ENCODE measurements at regions not wholly inside any gene's neighbourhood (a gene's known extent, or its start where the extent isn't known, plus 50 kb on each side); places are given as distances from the start of the nearest gene placed in this dataset.

DNA sequence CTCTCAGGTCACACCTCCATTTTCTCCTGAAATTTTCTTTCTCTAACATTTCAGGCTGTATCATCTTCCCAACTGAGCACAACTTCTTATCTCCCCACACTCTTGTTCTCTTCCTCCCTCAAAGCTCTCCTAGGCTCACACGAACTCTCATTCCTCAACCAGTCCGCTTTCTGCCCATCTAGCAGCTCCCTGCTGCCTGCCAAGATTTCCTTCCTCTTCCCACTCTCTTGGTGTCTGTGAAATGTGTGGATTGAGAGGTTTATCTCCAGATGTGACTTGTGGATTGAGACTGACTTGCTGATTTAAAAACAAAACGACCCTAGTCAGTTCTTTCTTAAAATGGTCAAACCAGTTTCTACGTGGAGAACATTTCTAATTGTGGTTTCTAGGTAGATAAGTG is 106.3 kb downstream of the MTNR1B start:
- no peak for DNase-seq (ENCODE audit: low spot score)

DNA sequence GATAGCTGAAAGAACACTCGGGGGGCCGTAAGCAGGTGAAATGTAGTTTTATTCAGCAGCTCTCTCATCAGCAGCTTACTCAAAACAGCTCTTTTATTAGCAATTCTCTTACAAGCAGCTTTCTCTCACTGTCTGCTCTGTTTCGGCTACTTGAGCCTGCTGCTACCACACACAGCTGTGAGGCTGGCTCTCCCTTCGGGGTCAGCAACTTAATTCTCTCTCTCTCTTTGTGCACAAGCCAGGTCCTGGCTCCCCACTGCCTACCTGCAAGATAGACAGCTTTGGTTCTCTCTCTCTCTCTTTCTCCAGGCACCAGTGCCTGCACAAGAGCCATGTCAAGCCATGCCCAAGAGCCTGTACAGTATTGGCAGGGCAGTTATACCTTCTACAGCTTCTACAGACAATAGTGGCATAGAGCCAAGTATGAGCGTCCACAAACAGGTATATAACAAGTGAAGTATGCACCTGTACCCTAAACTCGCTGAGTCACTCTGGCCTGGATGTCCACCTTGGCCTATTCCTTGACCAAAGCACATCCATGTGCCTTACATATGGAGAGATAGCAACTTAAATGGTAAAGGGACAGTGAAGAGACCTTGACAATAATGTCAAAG is 110.8 kb downstream of the MTNR1B start:
- no peak for DNase-seq (ENCODE audit: low spot score)

DNA sequence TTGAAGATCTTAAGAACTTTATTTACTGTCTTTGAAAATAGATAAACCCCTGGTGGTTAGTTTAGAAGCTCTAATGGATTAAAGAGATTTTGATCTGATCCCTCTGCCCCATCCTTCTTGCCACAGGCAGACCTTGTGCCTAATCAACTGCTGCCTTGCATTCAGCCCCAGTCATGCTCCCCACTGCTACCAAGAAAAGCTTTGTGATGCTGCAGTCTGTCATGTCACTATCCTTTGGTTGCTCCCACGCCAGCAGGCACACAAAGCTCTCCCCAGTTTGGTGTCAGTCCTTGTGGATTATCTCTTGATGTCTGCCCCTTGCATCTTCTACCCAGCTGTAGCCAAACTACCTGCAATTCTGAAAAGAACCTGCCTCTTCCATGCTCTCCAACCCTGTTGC is 112.2 kb downstream of the MTNR1B start:
- no peak for DNase-seq (ENCODE audit: low spot score)

DNA sequence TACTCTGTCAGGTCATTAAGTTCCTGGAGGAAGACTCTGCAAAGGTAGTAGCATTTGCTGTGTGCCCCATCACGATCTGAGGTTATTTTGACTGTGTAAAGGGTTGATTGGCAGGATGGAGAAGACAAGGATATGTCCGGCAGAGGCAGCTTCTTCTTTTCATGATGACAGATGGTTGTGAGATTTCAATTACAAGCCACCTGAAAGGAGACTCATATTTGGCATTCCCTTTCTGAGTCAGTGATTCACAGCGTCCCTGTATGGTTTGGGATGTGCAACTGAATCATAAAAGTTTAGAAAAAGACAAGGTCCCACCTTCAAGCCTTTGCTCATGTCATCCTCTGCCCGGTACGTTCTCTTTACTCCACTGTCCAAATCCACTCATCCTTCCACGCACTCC is 113.4 kb downstream of the MTNR1B start:
- no peak for DNase-seq (ENCODE audit: low spot score)

DNA sequence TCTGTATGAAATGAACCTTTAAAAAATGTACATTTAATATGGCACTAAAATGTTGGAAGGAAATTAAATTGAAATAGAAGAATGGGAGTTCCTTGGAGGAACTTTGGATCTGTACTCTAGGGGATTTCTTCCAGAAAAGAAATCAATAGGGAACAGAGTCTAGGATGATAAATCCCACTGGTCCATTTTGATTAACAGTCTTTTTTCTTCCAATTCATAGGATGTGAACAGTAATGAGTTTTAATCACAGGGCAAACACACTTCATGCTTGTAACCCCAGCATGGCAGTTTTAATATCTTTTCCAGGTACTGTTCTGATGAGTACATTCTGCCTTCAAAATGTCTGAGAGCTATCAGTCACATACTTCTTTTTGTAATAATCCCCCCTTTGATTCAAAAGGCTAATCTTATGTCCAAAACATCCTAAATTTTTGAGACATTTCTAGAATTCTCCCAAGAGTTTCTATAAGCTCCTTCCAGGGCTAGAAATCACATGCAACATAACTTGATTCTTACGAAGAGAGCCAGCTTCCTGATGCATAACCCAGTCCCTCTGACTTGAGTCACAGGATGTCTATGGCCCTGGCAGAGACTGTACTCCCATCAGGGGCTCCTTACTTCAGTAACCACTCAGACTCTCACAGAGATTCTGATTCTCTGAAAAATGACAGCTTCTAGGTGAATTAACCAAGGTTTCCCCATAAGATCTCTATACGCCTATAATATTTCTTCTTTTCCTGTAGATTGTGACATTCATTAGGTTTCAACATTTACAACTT is 112.9 kb downstream of the SLC36A4 start:
- DNase-seq (ENCODE audit: low spot score): peak; percentile 55

DNA sequence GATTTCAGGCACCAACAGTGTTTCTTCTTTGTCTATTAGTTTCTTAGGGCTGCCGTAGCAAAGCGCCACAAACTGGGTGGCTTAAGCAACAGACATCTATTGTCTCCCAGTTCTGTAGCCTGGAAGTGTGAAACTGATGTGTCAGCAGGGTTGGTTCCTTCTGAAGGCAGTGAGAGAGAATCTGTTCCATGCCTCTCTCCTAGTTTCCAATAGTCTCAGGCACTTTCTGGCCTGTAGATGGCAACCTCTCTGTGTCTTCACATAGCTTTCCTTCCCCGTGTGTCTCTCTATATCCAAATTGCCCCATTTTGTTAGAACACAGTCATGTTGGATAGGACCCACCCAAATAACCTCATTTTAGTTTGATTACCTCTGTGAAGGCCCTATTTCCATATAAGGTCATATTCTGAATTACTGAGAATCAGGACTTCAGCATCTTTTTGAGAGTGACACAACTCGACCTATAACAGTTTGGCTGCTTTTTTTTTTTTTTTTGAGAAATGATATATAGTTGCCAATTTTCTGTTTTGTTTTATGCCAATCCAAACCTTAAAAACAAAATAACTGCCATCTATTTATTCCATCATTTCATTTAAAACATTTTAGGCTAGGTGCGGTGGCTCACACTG is 108.2 kb downstream of the SLC36A4 start:
- peak; percentile 40 for DNase-seq (ENCODE audit: low spot score)
